Kidney capillary endothelial cell (primary cell): ENCODE measurements at regions not wholly inside any gene's neighbourhood (a gene's known extent, or its start where the extent isn't known, plus 50 kb on each side); places are given as distances from the start of the nearest gene placed in this dataset.
"Not testable (repeated sequence)": the region's sequence is repeated elsewhere in the genome, so short reads cannot be mapped to it uniquely, and the experiment has no call there.

Source experiments
- DNase-seq: peaks from one replicate; pipeline ENCODE4 v3.0.0-alpha.2; 2018; ENCODE audit warnings: low spot score

- no peak for DNase-seq
Measured at GRCh38 chr5:74500110-74500917, 140.2 kb downstream of the ENC1 start.

- DNase-seq: no peak
Measured at GRCh38 chr5:74499256-74500050, 141.1 kb downstream of the ENC1 start.

- peak; percentile 50 for DNase-seq
Measured at GRCh38 chr5:74497706-74498105, 142.8 kb downstream of the ENC1 start.

GRCh38 chr5:74493411-74493810 lies 147.1 kb downstream of the ENC1 start:
- no peak for DNase-seq

GRCh38 chr5:74492230-74492629 lies 148.3 kb downstream of the ENC1 start:
- DNase-seq: no peak

GRCh38 chr5:74491586-74491985 lies 148.9 kb downstream of the ENC1 start:
- no peak for DNase-seq

- DNase-seq: no peak
Measured at GRCh38 chr5:74490814-74491213, 149.7 kb downstream of the ENC1 start.

GRCh38 chr5:74482990-74483389 lies 157.5 kb downstream of the ENC1 start:
- no peak for DNase-seq

GRCh38 chr5:74482523-74482922 lies 158.0 kb downstream of the ENC1 start:
- DNase-seq: no peak

- DNase-seq: not testable (repeated sequence)
Measured at GRCh38 chr5:74481357-74481756, 159.2 kb downstream of the ENC1 start.

- DNase-seq: no peak
Measured at GRCh38 chr5:74480201-74480600, 160.3 kb downstream of the ENC1 start.

- no peak for DNase-seq
Measured at GRCh38 chr5:74478328-74478727, 162.2 kb downstream of the ENC1 start.

GRCh38 chr5:74477761-74478160 lies 162.8 kb downstream of the ENC1 start:
- DNase-seq: no peak

GRCh38 chr5:74476819-74477453 lies 163.6 kb downstream of the ENC1 start:
- no peak for DNase-seq

GRCh38 chr5:74476046-74476818 lies 164.3 kb downstream of the ENC1 start:
- DNase-seq: no peak

- no peak for DNase-seq
Measured at GRCh38 chr5:74471875-74472274, 168.7 kb downstream of the ENC1 start.

- DNase-seq: no peak
Measured at GRCh38 chr5:74469234-74469994, 171.1 kb downstream of the ENC1 start.

GRCh38 chr5:74468421-74468820 lies 172.1 kb downstream of the ENC1 start:
- no peak for DNase-seq

GRCh38 chr5:74465724-74466123 lies 174.8 kb downstream of the ENC1 start:
- DNase-seq: no peak

- DNase-seq: no peak
Measured at GRCh38 chr5:74464512-74465209, 175.9 kb downstream of the ENC1 start.

GRCh38 chr5:74462356-74462755 lies 178.2 kb downstream of the ENC1 start:
- DNase-seq: no peak
